Neural cell (in vitro differentiated cells): ENCODE measurements at regions not wholly inside any gene's neighbourhood (a gene's known extent, or its start where the extent isn't known, plus 50 kb on each side); places are given as distances from the start of the nearest gene placed in this dataset.

Source experiments
- H2AFZ ChIP-seq: fragments of 200-600, 300-800 bp; sonication (generic), shearing (Covaris generic); 2 replicates; pipeline ENCODE4 v1.6.0; 2014; ENCODE audit warnings: low read depth, mild to moderate bottlenecking, antibody characterized with exemption, low read length, moderate library complexity
- H3F3A ChIP-seq: fragments of 200-600 bp; shearing (Covaris generic); 2 replicates; pipeline ENCODE4 v1.6.1; 2016; ENCODE audit warnings: mild to moderate bottlenecking, moderate library complexity, mixed read lengths, antibody characterized with exemption, low read length; ENCODE audit not compliant: insufficient read depth, poor library complexity, severe bottlenecking
- H3K27ac ChIP-seq: fragments of 200-600, 300-800 bp; sonication (generic), shearing (Covaris generic); 2 replicates; pipeline ENCODE4 v1.5.1; 2014; ENCODE audit warnings: mild to moderate bottlenecking, low read length, moderate library complexity
- H3K27me3 ChIP-seq: fragments of 300-800, 200-600 bp; sonication (generic), shearing (Covaris generic); 2 replicates; pipeline ENCODE4 v1.6.0; 2014; ENCODE audit warnings: mild to moderate bottlenecking, low read depth, low read length, moderate library complexity; ENCODE audit not compliant: insufficient read depth
- H3K36me3 ChIP-seq: fragments of 300-800, 200-600 bp; sonication (generic), shearing (Covaris generic); 2 replicates; pipeline ENCODE4 v1.5.1; 2014; ENCODE audit warnings: mild to moderate bottlenecking, antibody characterized with exemption, low read length, moderate library complexity; ENCODE audit not compliant: insufficient read depth
- H3K4me2 ChIP-seq: fragments of 300-800, 200-600 bp; sonication (generic), shearing (Covaris generic); 2 replicates; pipeline ENCODE4 v1.6.0; 2014; ENCODE audit warnings: mild to moderate bottlenecking, low read length
- H3K4me3 ChIP-seq: fragments of 300-800, 200-600 bp; sonication (generic), shearing (Covaris generic); 2 replicates; pipeline ENCODE4 v1.5.1; 2014; ENCODE audit warnings: mild to moderate bottlenecking, low read length, moderate library complexity
- H3K79me2 ChIP-seq: fragments of 200-600 bp; shearing (Covaris generic); replicated peaks from 2 replicates; pipeline ENCODE4 v1.6.0; 2014; ENCODE audit warnings: mild to moderate bottlenecking, low read length, moderate library complexity; ENCODE audit not compliant: insufficient read depth
- H3K9ac ChIP-seq: fragments of 300-800, 200-600 bp; sonication (generic), shearing (Covaris generic); 2 replicates; pipeline ENCODE4 v1.6.1; 2016; ENCODE audit warnings: mild to moderate bottlenecking, low read length, mixed read lengths
- H3K9me2 ChIP-seq: fragments of 200-600 bp; shearing (Covaris generic); 2 replicates; pipeline ENCODE4 v1.6.1; 2016; ENCODE audit warnings: mild to moderate bottlenecking, low read length, mixed read lengths; ENCODE audit not compliant: insufficient read depth
- H3K9me3 ChIP-seq: fragments of 200-600, 300-800 bp; sonication (generic), shearing (Covaris generic); 2 replicates; pipeline ENCODE4 v1.6.1; 2016; ENCODE audit warnings: mild to moderate bottlenecking, mixed run types, low read length, moderate library complexity, mixed read lengths
- H4K20me1 ChIP-seq: fragments of 200-600 bp; shearing (Covaris generic); 2 replicates; pipeline ENCODE4 v1.6.1; 2016; ENCODE audit warnings: mild to moderate bottlenecking, mixed run types; ENCODE audit not compliant: insufficient read depth
- CTCF ChIP-seq: fragments of 450-650 bp; IDR thresholded peaks from 2 replicates; pipeline ENCODE4 v1.5.1; 2014; ENCODE audit warnings: antibody characterized with exemption, mild to moderate bottlenecking, moderate library complexity; ENCODE audit not compliant: poor library complexity, severe bottlenecking
- EP300 ChIP-seq: fragments of 450-650 bp; conservative IDR thresholded peaks from 2 replicates; pipeline ENCODE4 v1.6.1; 2014; ENCODE audit warnings: antibody characterized with exemption, mild to moderate bottlenecking, moderate library complexity; ENCODE audit not compliant: poor library complexity, severe bottlenecking
- EZH2 ChIP-seq: fragments of 200-600, 300-800 bp; shearing (Covaris generic), sonication (generic); IDR thresholded peaks from 2 replicates; pipeline ENCODE4 v1.6.1; 2014; ENCODE audit warnings: antibody characterized with exemption, low read length, borderline replicate concordance, mild to moderate bottlenecking; ENCODE audit not compliant: insufficient read depth, poor library complexity, severe bottlenecking
- MXI1 ChIP-seq: fragments of 450-650 bp; conservative IDR thresholded peaks from 2 replicates; pipeline ENCODE4 v1.6.1; 2014; ENCODE audit warnings: antibody characterized with exemption, mild to moderate bottlenecking; ENCODE audit not compliant: poor library complexity, severe bottlenecking
- POLR2AphosphoS5 ChIP-seq: IDR thresholded peaks from 2 replicates; pipeline ENCODE4 v1.6.1; 2012
- RAD21 ChIP-seq: fragments of 450-650 bp; conservative IDR thresholded peaks from 2 replicates; pipeline ENCODE4 v1.6.1; 2014; ENCODE audit warnings: antibody characterized with exemption, mild to moderate bottlenecking, moderate library complexity
- REST ChIP-seq: IDR thresholded peaks from 2 replicates; pipeline ENCODE4 v1.6.1; 2012; ENCODE audit warnings: borderline replicate concordance
- SMC3 ChIP-seq: fragments of 450-650 bp; conservative IDR thresholded peaks from 2 replicates; pipeline ENCODE4 v1.6.1; 2014; ENCODE audit warnings: antibody characterized with exemption, mild to moderate bottlenecking, moderate library complexity; ENCODE audit not compliant: poor library complexity
- TAF1 ChIP-seq: IDR thresholded peaks from 2 replicates; pipeline ENCODE4 v1.6.1; 2012; ENCODE audit warnings: low read depth

- Histone ChIP-seq H3K9ac (no peak overlapping the region), H3K4me2 (no peak overlapping the region), H3K27ac (no peak overlapping the region), H3K9me3 (no peaks in the 10 kb centered on the region), H3K9me2 (no peaks in the 10 kb centered on the region), H3F3A (no peaks in the 10 kb centered on the region), H2AFZ (no peak overlapping the region), H3K4me3 (no peak overlapping the region), H4K20me1 (no peaks in the 10 kb centered on the region), H3K79me2 (no peaks in the 10 kb centered on the region), H3K36me3 (no peaks in the 10 kb centered on the region), H3K27me3 (no peaks in the 10 kb centered on the region)
- TF ChIP-seq REST: no peak
- no peak for TF ChIP-seq SMC3
- TF ChIP-seq POLR2AphosphoS5: no peak
- TF ChIP-seq EZH2: no peak
- no peak for TF ChIP-seq TAF1
- TF ChIP-seq RAD21: no peak
- no peak for TF ChIP-seq MXI1
- no peak for TF ChIP-seq EP300
- no peak for TF ChIP-seq CTCF
Measured at GRCh38 chrX:42260854-42261253, 337.5 kb upstream of the CASK start.

GRCh38 chrX:42248226-42248625, 324.9 kb upstream of the CASK start:
- Histone ChIP-seq H3K9me3 (no peaks in the 10 kb centered on the region), H4K20me1 (no peaks in the 10 kb centered on the region), H3K79me2 (no peaks in the 10 kb centered on the region), H3K4me3 (no peak overlapping the region), H3K9me2 (no peaks in the 10 kb centered on the region), H3K36me3 (no peaks in the 10 kb centered on the region), H2AFZ (no peak overlapping the region), H3K9ac (no peak overlapping the region), H3K4me2 (no peak overlapping the region), H3K27me3 (no peaks in the 10 kb centered on the region), H3K27ac (no peak overlapping the region), H3F3A (no peaks in the 10 kb centered on the region)
- TF ChIP-seq CTCF (no peak), MXI1 (no peak), POLR2AphosphoS5 (no peak), EZH2 (no peak), SMC3 (no peak), EP300 (no peak)
